ENCODE measurements at regions not wholly inside any gene's neighbourhood (a gene's known extent, or its start where the extent isn't known, plus 50 kb on each side); places are given as distances from the start of the nearest gene placed in this dataset.

GRCh38 chr2:133642791-133643191, 74.5 kb upstream of the NCKAP5 start:
- DNase-seq (ENCODE audit: extremely low read depth in 1 of 4, low spot score in 3 of 4) (no peak), ATAC-seq (no peak), FAIRE-seq (no peak)
- POLR2A ChIA-PET, result no interaction called here
- Histone ChIP-seq H3K9ac (ENCODE audit: insufficient read depth in 1 of 2, low read depth in 2 of 2, low read length in 2 of 2) (no peak overlapping the region), H3K4me1 (replicated peaks in 1 of 2; ENCODE audit: control insufficient read depth in 2 of 2, insufficient read depth in 2 of 2, low read length in 2 of 2) (no peaks in the 10 kb centered on the region), H4K20me1 (replicated peaks; ENCODE audit: control insufficient read depth, insufficient read depth, low read length) (no peaks in the 10 kb centered on the region), H3K9me1 (ENCODE audit: control insufficient read depth, insufficient read depth, low read length) (no peaks in the 10 kb centered on the region), H2AFZ (ENCODE audit: low read depth, low read length) (no peak overlapping the region), H3K9me3 (replicated peaks; ENCODE audit: control insufficient read depth, insufficient read depth, low read depth, low read length) (no peaks in the 10 kb centered on the region), H3K27ac (ENCODE audit: extremely low read depth, low read depth, low read length) (no peak overlapping the region), H3K4me3 (no peak overlapping the region), H3K36me3 (ENCODE audit: control insufficient read depth, insufficient read depth, low read length) (no peaks in the 10 kb centered on the region), H3K27me3 (ENCODE audit: control insufficient read depth in 2 of 2, insufficient read depth in 2 of 2, low read length in 2 of 2) (no peaks in the 10 kb centered on the region), H3K4me2 (ENCODE audit: insufficient read depth, low read length) (no peak overlapping the region), H3K79me2 (ENCODE audit: control insufficient read depth, insufficient read depth, low read length) (no peaks in the 10 kb centered on the region)
- no TSS peak for BruUV-seq (replicated peaks)
- in situ Hi-C loops (cut with MboI), result no loop called here
- intact Hi-C loops (cut with micrococcal nuclease), result no loop called here
- CTCF ChIA-PET (ENCODE audit: low intra/inter-chr PET ratio), result no interaction called here
- TF ChIP-seq ZBTB34 (CRISPR knock-in tag; IDR thresholded peaks at IDR 0.05) (no peak), BDP1 (IDR thresholded peaks at IDR 0.05; ENCODE audit: insufficient read depth, insufficient read length) (no peak), TFAM (CRISPR knock-in tag; conservative IDR thresholded peaks at IDR 0.05) (no peak), TCF15 (CRISPR knock-in tag; IDR thresholded peaks at IDR 0.05) (no peak), DEAF1 (CRISPR knock-in tag; IDR thresholded peaks at IDR 0.05) (no peak), GATA2 (CRISPR knock-in tag; IDR thresholded peaks at IDR 0.05) (no peak), BCLAF1 (IDR thresholded peaks at IDR 0.05; ENCODE audit: borderline replicate concordance in 1 of 2, control insufficient read depth in 1 of 2, low read depth in 2 of 2, low read length in 1 of 2) (no peak), MLX (CRISPR knock-in tag; conservative IDR thresholded peaks at IDR 0.05) (no peak), POLR2G (IDR thresholded peaks at IDR 0.05; ENCODE audit: low read depth, low read length) (no peak), ELF2 (CRISPR knock-in tag; IDR thresholded peaks at IDR 0.05) (no peak), PHB2 (IDR thresholded peaks at IDR 0.05; ENCODE audit: low read depth) (no peak), EHMT2 (IDR thresholded peaks at IDR 0.05) (no peak), ZNF133 (CRISPR knock-in tag; IDR thresholded peaks at IDR 0.05) (no peak), ZNF143 (CRISPR knock-in tag; IDR thresholded peaks at IDR 0.05) (no peak)
